CD4-positive, alpha-beta T cell treated with Interleukin-15 for 1 hour (primary cell): ENCODE measurements at regions not wholly inside any gene's neighbourhood (a gene's known extent, or its start where the extent isn't known, plus 50 kb on each side); places are given as distances from the start of the nearest gene placed in this dataset.

Experiments
- DNase-seq: peaks from one replicate; pipeline ENCODE4 v3.0.0-alpha.2; 2020

DNA sequence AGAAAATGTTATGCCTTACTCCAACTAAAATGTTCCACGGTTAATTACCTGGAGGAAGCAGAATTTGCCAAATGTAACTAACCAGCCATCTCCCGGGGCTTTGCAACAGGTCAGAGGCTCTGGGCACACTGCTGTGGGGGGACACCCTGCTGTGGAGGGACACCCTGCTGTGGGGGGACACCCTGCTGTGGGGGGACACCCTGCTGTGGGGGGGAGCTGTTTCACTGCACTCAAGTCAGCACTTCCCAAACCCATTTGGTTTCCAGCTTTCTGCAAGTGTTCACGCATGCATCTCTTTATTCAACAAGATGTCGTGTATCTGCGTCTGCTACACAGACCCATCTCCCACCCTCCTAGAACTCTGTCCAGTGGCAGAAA is 239.5 kb downstream of the C16orf95 start:
- no peak for DNase-seq

DNA sequence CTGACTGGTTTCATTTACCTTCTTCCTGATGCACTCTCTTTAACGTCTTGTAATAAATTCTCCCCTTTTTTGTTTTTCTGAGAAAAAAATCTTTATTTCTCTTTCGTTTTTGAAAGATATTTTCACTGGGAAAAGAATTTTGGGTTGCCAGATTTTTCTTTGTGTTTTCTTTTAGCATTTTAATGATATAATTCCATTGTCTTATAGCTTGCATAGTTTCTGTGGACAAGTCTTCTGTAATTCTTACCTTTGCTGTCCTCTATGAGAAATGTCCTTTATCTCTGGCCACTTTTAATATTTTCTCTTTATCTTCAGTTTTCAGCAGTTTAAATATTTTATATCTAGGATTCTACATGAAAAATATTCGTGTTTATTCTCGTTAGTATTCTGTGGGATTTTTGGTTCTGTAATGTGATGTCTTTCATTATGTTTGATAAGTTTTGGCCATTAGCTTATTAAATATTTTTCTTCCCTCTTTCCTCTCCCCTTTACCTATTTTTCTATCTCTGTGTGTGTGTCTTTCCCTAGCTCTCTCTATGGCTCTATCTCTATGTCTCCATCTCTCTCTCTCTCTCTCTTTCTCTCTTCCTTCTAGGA is 236.5 kb downstream of the C16orf95 start:
- no peak for DNase-seq

DNA sequence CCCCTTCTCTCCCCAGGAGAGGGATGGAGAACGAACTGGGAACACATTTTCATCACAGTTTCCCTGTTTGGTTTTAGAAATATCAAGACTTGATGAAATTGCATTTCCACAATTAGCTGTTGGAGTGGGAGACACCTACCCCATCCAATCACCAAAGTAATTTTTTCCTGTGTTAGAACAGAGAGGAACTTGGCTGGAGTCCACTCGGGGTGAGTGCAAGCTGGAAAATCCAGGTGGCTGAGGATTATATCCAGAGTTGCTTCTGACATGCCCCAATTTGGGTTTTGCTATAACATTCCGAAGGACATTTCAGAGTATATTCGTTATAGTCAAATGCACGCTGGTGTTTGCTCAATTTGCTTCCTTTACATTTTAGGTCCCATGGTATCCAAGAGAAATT is 231.8 kb downstream of the C16orf95 start:
- no peak for DNase-seq

DNA sequence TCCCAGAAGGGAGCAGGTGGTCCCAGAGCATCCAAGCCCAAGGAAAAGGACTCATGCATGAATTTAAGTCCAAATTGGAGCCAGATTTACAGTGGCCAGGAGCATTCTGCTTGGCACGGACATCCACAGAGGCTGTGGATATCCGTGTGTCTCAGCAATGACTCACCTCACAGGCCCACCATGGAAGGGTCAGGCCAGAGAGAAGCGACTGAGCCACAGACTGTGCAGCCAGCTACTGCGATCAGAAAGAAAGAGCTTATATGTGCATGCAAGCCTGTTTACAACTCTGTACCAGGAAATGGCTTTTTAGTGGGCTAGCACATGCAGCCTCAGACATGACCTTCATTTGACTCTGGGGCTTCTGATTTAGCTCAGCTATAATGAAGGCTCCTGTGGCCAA is 231.0 kb downstream of the C16orf95 start:
- DNase-seq, result no peak

DNA sequence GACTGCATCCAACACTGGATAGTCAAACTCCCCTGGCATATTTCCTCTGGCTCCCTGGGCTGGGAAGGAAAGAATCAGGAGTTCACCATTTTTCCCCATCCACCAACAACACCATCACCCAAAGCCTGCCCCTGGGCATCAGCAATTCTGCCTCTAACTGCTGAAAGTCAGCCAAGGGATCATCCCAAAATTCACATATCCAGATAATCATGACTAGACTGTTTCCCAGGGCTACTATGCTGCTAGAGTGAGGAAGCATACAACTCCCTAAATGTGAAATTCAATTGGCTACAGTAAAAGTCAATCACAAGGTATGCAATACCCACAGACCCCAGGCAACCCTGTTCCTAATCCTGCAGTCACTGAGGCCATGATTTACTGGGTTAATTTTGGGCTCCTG is 230.6 kb downstream of the C16orf95 start:
- no peak for DNase-seq

DNA sequence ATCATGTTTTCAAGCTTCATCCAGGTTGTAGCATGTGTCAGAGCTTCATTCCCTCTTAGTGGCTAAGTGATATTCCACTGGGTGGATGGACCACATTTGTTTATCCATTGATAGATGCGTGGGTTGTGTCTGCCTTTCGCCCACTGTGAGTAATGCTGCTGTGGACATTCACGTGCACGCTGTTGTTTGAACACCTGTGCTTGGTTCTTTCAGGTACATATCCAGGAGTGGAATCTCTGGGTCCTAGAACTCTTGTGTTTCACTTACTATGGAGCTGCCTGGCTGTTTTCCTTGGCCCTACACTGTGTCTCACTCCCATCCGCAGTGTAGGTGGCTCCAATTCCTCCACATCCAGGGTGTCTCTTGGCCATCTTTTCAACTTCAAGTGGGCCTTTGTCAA is 224.2 kb downstream of the C16orf95 start:
- DNase-seq, result no peak

DNA sequence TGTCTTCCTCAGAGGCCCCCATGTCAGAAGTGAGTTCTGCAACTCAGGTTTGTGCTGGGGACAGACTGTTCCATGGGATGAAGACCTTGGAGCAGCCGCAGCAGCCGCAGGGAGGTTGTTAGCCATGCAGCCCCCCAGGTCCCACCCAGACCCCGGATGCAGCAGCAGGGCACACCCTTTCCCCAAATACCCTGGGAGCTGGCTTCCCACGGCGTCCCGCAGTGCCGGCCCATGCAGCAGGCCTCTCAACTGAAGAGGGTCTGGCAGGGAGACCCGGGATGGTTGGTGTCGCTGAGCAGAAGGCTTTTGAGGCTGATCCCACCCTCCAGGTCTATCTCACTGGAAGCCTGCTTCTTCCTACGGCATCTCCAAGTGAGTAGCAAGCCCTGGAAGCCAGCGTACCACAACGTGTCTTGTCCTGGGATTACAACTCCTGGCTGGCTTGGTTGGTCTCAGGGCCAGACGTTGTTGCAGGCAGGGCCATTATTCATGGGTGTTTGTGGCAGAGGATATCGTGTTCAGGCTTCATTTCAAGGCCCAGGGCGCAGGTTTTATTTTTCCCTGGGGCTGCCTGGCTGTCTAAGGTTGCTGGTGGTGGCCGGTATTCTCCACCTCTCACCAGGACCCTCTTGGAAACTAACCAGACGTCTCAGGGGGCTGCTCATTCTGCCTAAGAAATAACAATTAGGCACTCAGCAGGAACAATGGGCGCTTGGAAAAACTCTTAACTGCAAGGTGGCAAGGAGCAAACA is 223.2 kb downstream of the C16orf95 start:
- no peak for DNase-seq

DNA sequence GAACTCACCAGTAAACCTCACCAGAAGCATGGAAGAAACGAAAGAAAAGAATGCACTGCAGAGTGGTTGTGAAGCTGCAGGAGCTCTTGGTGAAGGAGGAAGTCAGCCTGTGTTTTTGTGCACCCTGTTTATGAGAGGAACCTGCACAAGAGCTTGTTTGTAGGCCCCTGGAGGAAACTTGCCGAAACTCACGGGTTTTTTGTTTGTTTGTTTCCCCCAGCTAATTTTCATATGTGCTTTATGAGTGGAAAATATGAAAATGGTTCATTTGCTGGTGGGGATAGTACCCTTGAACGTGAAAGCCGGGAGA is 222.7 kb downstream of the C16orf95 start:
- no peak for DNase-seq

DNA sequence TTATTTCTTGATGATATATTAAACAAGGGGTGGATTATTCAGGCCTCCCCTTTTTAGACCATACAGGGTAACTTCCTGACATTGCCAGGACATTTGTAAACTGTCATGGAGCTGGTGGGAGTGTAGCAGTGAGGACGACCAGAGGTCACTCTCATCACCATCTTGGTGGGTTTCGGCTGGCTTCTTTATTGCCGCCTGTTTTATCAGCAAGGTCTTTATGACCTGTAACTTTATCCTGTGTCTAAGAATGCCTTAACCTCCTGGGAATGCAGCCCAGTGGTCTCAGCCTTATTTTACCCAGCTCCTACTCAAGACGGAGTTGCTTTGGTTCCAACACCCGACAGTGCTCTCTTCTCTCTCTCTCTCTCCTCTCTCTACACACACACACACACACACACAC is 221.9 kb downstream of the C16orf95 start:
- DNase-seq, result no peak

DNA sequence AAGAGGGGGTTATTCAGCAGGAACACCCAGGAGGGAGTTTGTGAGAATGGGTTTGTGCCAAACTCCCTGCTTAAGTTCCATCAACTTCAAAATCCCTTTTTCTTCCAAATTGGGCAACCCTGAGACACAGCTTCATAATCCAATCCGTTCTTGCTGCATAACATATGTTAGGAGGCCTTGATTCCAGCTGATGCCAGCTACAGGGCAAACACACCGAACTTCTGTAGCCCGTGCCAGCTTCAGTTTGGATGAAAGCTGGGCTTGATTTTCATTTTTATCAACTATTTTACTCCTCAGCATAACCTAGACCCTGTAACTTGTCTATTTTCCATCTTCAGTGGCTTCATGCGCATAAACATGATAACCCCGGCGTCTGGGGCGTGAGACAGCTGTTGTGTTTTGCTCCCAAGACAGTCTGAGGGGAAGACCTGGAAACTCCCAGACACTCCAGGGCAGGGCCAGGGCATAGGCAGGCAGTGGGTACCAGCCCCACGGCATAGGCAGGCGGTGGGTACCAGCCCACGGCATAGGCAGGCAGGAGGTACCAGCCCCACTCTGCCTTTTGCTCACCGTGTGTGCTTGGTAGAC is 220.4 kb downstream of the C16orf95 start:
- no peak for DNase-seq

DNA sequence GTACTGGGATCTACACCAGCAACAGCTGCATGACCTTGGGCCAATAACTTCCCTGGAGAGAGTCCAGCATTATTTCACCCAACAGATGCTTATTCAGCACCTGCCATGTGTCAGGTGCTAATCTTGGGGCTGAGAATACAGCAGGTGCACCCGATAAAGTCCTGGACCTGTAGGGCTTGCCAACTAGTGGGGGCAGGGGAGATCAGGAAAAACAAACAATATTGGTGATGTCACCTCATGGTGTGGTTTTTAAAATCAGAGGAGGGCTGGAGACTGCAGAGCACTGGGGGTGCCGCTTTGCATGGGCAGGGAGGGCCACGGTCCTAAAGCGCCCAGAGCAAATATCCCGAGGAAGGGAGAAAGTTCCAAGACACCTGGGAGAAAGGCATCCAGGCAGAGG is 218.8 kb downstream of the C16orf95 start:
- DNase-seq, result no peak

DNA sequence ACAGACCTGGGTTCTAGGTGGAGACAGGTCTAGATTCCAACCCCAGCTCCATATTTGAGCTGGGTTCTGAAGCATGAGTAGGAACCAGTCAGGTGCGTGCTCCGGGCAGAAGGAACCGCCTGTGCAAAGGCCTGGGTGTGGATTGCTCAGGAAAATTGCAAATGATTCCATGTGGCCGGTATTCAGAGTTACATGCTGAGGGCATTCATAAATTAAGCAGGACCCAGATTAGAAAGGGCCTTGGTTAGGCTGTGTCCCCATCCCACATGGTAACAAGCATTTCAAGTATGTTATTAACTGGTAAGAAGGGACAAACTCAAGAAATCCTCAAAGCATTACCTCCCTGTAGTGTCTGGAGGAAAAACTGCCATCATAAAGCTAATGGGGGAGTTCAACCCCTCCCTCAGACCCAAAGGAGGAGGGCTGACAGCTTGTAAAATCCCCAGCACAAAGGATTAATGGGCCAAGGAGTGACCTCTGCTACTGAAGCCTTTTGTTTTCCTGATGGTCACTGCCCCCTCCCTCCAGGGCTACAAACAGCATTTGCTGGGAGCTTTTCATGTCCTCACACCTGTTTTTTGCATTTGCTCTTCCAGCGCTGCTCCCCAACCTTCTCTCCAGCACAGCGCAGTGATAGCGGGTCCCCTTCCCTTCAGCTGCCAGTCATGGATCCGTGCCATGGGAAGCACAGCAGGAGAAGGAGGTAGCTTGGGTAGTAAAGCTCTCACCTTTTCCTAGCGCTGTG is 218.0 kb downstream of the C16orf95 start:
- no peak for DNase-seq

DNA sequence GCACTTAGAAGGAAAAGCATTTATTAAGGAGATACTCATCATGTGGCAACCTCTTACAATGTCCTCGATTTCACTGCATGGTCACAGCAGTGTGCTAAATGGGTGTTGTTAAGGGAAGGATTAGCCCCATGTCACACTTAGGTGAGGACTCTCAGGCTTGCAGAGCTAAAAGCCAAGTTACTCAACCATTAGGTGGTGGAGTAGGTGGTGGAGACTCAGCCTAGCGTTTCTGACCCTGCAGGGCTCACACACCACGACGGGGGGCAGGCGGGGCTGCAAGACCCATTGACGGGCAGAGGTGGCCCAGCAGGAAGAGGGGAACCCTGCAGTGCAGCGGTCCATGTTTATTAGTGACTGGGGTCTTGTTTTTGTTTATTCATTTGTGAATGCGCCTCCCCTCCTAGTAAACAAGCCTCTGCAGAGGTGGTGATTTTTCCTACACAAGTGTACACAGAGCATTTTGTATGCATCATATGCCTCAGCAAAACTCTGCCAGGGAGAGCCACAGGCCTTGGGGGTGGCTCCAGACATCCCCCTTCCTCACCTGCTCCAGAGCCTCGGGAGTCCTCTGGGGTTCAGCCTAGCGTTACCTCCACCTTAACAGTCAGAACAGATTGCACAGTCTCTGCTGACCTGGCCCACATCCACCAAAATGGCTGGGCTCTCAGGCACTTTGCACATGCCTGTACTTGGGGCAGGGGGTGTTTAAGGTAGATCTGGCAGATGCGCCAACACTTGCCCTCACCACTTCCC is 216.7 kb downstream of the C16orf95 start:
- DNase-seq, result no peak

DNA sequence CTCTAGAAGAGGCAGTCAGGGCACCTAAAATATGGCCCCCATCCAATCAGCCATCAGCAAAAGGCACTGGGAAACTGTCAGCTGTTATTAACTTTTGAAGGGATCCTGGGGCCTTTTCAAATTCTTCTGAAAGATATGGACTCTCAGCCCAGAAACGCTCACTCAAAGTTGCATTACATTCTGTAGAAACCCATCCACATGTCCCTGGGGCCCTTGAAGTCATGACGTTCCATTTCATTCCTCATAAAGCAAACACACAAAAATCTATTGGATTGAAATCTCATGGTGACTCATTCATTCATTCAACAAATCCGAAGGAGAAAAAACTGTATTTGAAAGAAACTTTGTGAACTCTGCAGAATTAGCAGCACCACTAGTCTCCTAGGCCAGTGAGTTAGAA is 215.3 kb downstream of the C16orf95 start:
- no peak for DNase-seq

DNA sequence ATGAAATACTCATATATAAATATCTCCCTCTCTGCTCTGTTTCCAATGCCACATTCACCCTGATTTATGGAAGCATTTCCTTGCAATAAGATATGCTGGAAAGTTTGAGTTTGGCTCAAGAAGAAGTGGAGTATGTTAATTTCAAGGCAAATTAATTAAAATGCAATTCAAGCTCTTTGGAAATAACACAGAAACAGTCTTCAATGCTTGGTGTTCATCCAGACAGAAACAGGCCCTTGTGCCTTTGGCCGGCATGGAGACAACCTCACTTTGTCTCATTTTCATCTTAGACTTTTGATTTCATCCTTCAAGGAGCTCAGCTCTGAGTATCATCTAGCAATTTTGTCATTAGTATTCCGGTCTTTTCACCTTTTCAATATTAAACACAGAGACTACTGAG is 210.0 kb downstream of the C16orf95 start:
- no peak for DNase-seq

DNA sequence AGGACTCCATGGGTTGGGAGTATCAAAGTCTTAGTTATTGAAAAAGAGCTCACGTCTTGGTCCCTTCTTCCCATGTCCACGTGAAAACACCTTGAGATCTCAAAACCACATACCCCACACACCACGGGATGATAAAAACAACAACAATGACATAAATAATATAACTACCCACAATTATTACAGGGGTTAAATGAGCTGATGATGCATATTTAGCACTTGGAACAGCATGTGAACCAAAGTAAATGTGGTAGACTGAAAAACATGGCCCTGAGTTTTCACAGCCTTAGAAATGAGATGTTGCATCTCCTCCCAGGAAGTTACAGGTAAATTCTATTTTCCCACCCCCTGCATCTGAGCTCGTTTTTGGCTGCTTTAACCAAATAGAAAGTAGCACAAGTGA is 208.9 kb downstream of the C16orf95 start:
- no peak for DNase-seq

DNA sequence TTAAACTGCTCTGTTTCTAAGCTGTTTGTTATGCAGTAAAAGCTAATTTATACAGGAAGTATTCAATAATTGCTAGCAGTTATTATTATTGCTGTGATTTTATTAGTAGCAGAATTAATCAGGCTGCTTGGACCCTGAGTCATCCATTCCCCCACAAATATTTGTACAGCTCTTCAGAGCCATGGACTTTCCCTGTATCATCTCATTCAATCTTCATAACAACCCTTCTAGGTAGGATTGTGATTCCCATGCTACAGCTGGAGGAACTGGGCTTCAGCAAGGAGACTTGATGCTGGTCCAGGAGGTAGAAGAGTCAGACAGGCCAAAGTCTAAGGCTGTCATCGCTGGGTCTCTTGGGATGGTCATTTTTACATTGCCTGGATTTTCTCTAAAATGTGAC is 208.3 kb downstream of the C16orf95 start:
- DNase-seq, result no peak

DNA sequence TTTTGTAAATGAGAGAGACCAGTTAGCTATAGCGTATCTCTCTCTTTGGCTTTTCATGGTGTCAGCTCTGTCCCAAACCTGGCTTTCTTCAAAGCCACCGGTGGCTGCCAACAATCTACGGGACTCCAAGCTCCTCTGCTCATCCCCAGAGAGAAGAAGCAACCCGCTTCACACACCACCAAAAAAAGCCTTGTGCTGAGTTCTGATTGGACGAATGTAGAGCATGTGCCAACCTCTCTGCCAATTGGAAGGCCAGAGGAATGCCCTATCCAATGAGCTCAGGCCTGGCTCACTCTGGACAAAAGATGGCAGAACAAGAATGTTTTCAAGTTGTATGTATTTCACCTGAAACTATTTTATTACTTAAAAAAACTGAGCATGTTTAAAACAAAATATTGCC is 202.4 kb downstream of the C16orf95 start:
- DNase-seq, result no peak

DNA sequence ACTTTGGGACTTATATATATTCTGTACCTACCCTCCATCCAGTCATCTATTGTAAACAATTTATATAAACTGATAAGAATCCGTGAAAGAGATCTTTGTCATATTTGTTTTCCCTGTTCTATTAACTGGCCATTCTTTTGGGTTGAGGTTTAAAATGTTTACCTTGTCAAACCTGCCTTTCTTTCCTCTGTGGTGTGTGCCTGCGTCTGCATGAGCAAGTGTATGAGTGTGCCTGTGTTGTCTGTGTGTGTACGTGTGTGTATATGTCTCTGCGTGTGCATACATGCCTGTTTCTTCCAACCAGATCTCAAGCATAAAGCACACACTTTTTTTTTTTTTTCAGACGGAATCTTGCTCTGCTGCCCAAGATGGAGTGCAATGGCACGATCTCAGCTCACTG is 201.5 kb downstream of the C16orf95 start:
- DNase-seq, result no peak

DNA sequence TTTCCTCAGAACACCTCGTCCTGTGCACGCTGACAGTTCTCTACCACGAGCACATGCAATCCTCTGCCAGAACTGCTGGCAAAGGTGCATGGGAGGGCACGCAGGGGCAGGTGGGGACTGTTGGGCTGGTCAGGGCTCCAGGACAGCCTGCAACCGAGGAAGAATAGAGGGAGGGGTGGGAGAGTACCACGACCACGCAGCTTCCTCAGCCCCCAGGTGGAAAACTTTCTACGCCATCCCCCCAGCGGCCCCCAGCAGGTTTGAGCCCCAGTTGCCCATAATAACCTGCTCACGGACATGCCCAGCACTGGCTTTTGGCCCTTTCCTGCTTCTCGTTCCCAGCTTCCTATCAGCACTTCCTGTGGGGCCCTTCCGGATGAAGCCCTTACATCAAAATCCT is 199.3 kb downstream of the C16orf95 start:
- DNase-seq, result no peak

DNA sequence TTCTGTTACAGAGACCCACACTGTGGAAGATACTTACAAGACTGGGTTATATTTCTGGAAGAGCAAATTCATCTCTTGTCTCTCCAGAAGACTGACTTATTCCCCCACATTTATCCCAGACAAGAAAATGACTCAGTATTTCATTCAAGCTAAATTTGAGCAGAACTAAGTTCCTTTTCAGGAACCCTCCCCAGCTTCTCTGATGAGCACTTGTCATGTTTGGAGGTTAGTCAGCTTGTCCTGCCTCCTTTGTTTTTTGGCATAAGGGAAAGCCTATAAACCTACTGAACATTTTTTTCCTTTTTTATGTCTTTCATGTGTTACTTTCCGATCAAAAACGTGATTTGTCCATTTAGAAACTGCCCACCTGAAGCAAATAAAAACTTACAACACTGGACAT is 198.0 kb downstream of the C16orf95 start:
- no peak for DNase-seq

DNA sequence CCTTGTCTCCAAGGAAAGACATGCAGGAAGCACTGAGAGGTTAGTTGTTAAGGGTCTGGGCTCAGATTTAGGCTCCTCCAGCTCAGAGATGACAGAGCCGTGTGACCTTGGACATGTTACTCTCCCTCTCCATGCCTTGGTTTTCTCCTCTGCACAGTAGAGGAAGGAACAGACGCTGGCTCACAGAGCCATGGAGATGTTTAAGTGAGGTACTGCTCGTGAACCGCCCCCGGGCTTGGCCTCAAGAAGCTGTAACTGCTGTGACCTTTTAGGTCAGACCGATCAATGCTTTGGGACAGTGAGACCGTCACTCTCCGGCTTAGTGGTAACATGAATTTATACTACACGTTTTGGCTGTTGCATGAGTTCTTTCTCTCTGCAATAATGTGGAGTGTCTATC is 197.4 kb downstream of the C16orf95 start:
- DNase-seq, result no peak

DNA sequence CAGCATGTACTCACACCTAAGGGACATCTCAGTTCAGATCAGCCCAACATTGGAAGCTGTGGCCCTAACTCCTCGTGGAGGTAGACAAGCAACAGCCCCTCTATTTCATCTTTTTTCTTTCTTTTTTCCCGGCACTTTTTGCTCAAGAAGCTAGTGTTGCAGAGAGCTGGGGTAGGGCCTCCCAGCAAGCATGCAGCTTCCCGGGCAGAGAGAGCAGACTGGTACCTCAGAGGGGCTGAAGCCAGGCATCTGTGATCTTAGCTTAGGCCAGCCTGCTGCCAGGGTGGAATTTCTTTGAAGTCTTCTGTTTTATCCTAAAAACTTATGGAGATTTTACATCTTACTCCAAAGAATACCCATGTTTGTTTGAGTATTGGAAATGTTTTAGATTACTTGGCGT is 195.4 kb downstream of the C16orf95 start:
- no peak for DNase-seq
